H1 (cell line): ENCODE measurements at regions not wholly inside any gene's neighbourhood (a gene's known extent, or its start where the extent isn't known, plus 50 kb on each side); places are given as distances from the start of the nearest gene placed in this dataset.

Experiments
- CTCF ChIA-PET: fragments of 300-600 bp; sonication (Branson Sonifier 250); formaldehyde crosslinking; loops from one replicate; lab custom pipeline; 2021; ENCODE audit not compliant: partially characterized antibody; lab: Charles Lee
- POLR2A ChIA-PET: fragments of 300-600 bp; sonication (Branson Sonifier 250); formaldehyde crosslinking; loops from one replicate; lab custom pipeline; 2021; ENCODE audit warnings: inconsistent platforms; ENCODE audit not compliant: partially characterized antibody; lab: Charles Lee
- DNase-seq, 2 experiments: peaks; one replicate each; pipeline versions ENCODE4 v3.0.0 to v3.0.0-alpha.2; 2010 to 2022; ENCODE audit warnings: low spot score in 2 of 2, low read depth in 1 of 2, mixed read lengths in 1 of 2
- FAIRE-seq: peaks from 2 replicates; lab custom pipeline; 2011; peaks lifted over from hg19 to GRCh38; lab: Jason Lieb, UNC
- H2AFZ ChIP-seq: 2 replicates; pipeline ENCODE4 v1.8.1; 2012; ENCODE audit warnings: low read length, inconsistent platforms
- H2AK5ac ChIP-seq: 2 replicates; pipeline ENCODE4 v1.6.1; 2013; ENCODE audit warnings: low read depth, low read length
- H2BK120ac ChIP-seq: replicated peaks from 2 replicates; pipeline ENCODE3; 2013; ENCODE audit warnings: low read depth, low read length, inconsistent platforms
- H2BK12ac ChIP-seq: 2 replicates; pipeline ENCODE4 v1.6.1; 2013; ENCODE audit warnings: low read depth, low read length
- H2BK15ac ChIP-seq: 2 replicates; pipeline ENCODE4 v1.6.1; 2013; ENCODE audit warnings: low read length
- H2BK20ac ChIP-seq: 2 replicates; pipeline ENCODE4 v1.6.1; 2013; ENCODE audit warnings: low read length
- H2BK5ac ChIP-seq: 2 replicates; pipeline ENCODE4 v1.6.1; 2013; ENCODE audit warnings: low read depth, low read length
- H3K14ac ChIP-seq: 2 replicates; pipeline ENCODE4 v1.6.1; 2013; ENCODE audit warnings: inconsistent platforms; ENCODE audit not compliant: insufficient read length
- H3K18ac ChIP-seq: 2 replicates; pipeline ENCODE4 v1.6.1; 2013; ENCODE audit warnings: low read length; ENCODE audit errors: extremely low read depth
- H3K23ac ChIP-seq: 2 replicates; pipeline ENCODE4 v1.6.1; 2013; ENCODE audit warnings: inconsistent platforms; ENCODE audit not compliant: insufficient read length
- H3K23me2 ChIP-seq: 2 replicates; pipeline ENCODE4 v1.6.1; 2013; ENCODE audit warnings: low read depth, low read length
- H3K27ac ChIP-seq: 2 replicates; pipeline ENCODE4 v1.6.1; 2011; ENCODE audit warnings: low read depth, low read length, inconsistent platforms
- H3K27me3 ChIP-seq, 4 experiments: replicated peaks in 1 of 4; 1 replicate in 1 of 4; 2 replicates in 3 of 4; pipeline versions ENCODE4 v1.6.1 to v1.8.1; 2011 to 2013; ENCODE audit warnings: low read length in 3 of 4, mild to moderate bottlenecking in 3 of 4, inconsistent platforms in 2 of 4, mixed read lengths in 2 of 4, moderate library complexity in 1 of 4; ENCODE audit not compliant: control insufficient read depth in 3 of 4, insufficient read depth in 3 of 4; ENCODE audit errors: extremely low read depth in 1 of 4
- H3K36me3 ChIP-seq, 4 experiments: 2 replicates each; pipeline versions ENCODE4 v1.6.1 to v1.8.1; 2011 to 2013; ENCODE audit warnings: mild to moderate bottlenecking in 4 of 4, low read length in 3 of 4, moderate library complexity in 2 of 4, control low read depth in 1 of 4, inconsistent platforms in 1 of 4; ENCODE audit not compliant: insufficient read depth in 4 of 4, control insufficient read depth in 2 of 4
- H3K4ac ChIP-seq: replicated peaks from 2 replicates; pipeline ENCODE3; 2013; ENCODE audit warnings: low read length, low read depth, mixed read lengths, inconsistent platforms; ENCODE audit not compliant: insufficient read length
- H3K4me1 ChIP-seq, 4 experiments: replicated peaks in 1 of 4; 1 replicate in 1 of 4; 2 replicates in 3 of 4; pipeline versions ENCODE4 v1.6.1 to v1.8.1; 2011 to 2013; ENCODE audit warnings: low read length in 3 of 4, inconsistent platforms in 2 of 4, mixed read lengths in 1 of 4; ENCODE audit not compliant: insufficient read depth in 4 of 4, control insufficient read depth in 3 of 4
- H3K4me2 ChIP-seq, 2 experiments: 2 replicates each; pipeline versions ENCODE4 v1.6.1 to v1.8.1; 2011 to 2013; ENCODE audit warnings: low read depth in 2 of 2, low read length in 2 of 2, control low read depth in 1 of 2, inconsistent platforms in 1 of 2, mild to moderate bottlenecking in 1 of 2; ENCODE audit not compliant: insufficient read depth in 1 of 2
- H3K4me3 ChIP-seq, 4 experiments: fragments of 200-600, 300-600 bp in 1 of 4; sonication (generic), shearing (Covaris generic), sonication (Bioruptor Twin) in 1 of 4; 2 replicates each; pipeline versions ENCODE4 v1.5.1 to v1.8.1; 2011 to 2016; ENCODE audit warnings: low read length in 4 of 4, low read depth in 3 of 4, control low read depth in 2 of 4, inconsistent platforms in 2 of 4, mild to moderate bottlenecking in 2 of 4, mixed read lengths in 1 of 4, moderate library complexity in 1 of 4; ENCODE audit not compliant: insufficient read depth in 2 of 4; ENCODE audit errors: extremely low read depth in 1 of 4
- H3K56ac ChIP-seq: replicated peaks from 2 replicates; pipeline ENCODE3; 2013; ENCODE audit warnings: low read depth, mild to moderate bottlenecking, mixed read lengths, low read length, inconsistent platforms; ENCODE audit not compliant: insufficient read length
- H3K79me1 ChIP-seq: 2 replicates; pipeline ENCODE4 v1.6.1; 2013; ENCODE audit warnings: low read depth, low read length, control low read depth
- H3K79me2 ChIP-seq, 2 experiments: 2 replicates each; pipeline versions ENCODE4 v1.6.1 to v1.8.1; 2012 to 2013; ENCODE audit warnings: low read length in 2 of 2, mild to moderate bottlenecking in 2 of 2, inconsistent platforms in 1 of 2; ENCODE audit not compliant: insufficient read depth in 2 of 2, control insufficient read depth in 1 of 2
- H3K9ac ChIP-seq, 4 experiments: replicated peaks in 1 of 4; 1 replicate in 1 of 4; 2 replicates in 3 of 4; pipeline versions ENCODE4 v1.6.1 to v1.8.1; 2011 to 2013; ENCODE audit warnings: low read depth in 3 of 4, low read length in 3 of 4, control low read depth in 2 of 4, mild to moderate bottlenecking in 2 of 4, moderate library complexity in 2 of 4, inconsistent platforms in 1 of 4; ENCODE audit errors: extremely low read depth in 1 of 4
- H3K9me3 ChIP-seq, 2 experiments: 2 replicates each; pipeline versions ENCODE4 v1.6.1 to v1.8.1; 2012 to 2013; ENCODE audit warnings: mild to moderate bottlenecking in 2 of 2, moderate library complexity in 2 of 2, control low read depth in 1 of 2, inconsistent platforms in 1 of 2, low read depth in 1 of 2, low read length in 1 of 2, mixed read lengths in 1 of 2; ENCODE audit not compliant: insufficient read depth in 2 of 2
- H4K20me1 ChIP-seq, 2 experiments: replicated peaks in 1 of 2; 2 replicates each; pipeline versions ENCODE3 to v1.8.1; 2011 to 2013; ENCODE audit warnings: inconsistent platforms in 2 of 2, low read length in 2 of 2, mild to moderate bottlenecking in 1 of 2; ENCODE audit not compliant: insufficient read depth in 2 of 2, control insufficient read depth in 1 of 2
- H4K5ac ChIP-seq: 2 replicates; pipeline ENCODE4 v1.6.1; 2013; ENCODE audit warnings: low read length, low read depth, mixed read lengths, inconsistent platforms; ENCODE audit not compliant: insufficient read length
- H4K8ac ChIP-seq: 2 replicates; pipeline ENCODE4 v1.8.0; 2013; ENCODE audit warnings: mild to moderate bottlenecking, moderate library complexity, low read length, inconsistent platforms; ENCODE audit not compliant: insufficient read depth; ENCODE audit errors: extremely low read depth
- H4K91ac ChIP-seq: replicated peaks from 2 replicates; pipeline ENCODE3; 2013; ENCODE audit warnings: low read length, mixed read lengths, inconsistent platforms; ENCODE audit not compliant: insufficient read length
- CBX5 ChIP-seq: fragments of 300-800, 300-1000 bp; sonication (generic); IDR thresholded peaks from 2 replicates; pipeline ENCODE4 v1.7.1; 2016; ENCODE audit warnings: antibody characterized with exemption, low read length, low read depth
- CTCF ChIP-seq, 3 experiments: IDR thresholded peaks; 1 replicate in 2 of 3; 2 replicates in 1 of 3; pipeline versions ENCODE4 v1.5.1 to v1.6.1; 2011; ENCODE audit warnings: low read length in 3 of 3, mild to moderate bottlenecking in 3 of 3, inconsistent platforms in 2 of 3, low read depth in 1 of 3, moderate library complexity in 1 of 3; ENCODE audit not compliant: insufficient read depth in 1 of 3; ENCODE audit errors: control extremely low read depth in 1 of 3
- JUN ChIP-seq: IDR thresholded peaks from 2 replicates; pipeline ENCODE4 v1.6.1; 2011; ENCODE audit warnings: low read depth, mild to moderate bottlenecking, improper control_type of control experiment, low read length
- KDM1A ChIP-seq: fragments of 200-600, 300-600 bp; sonication (generic); IDR thresholded peaks from 2 replicates; pipeline ENCODE4 v1.7.1; 2016; ENCODE audit warnings: mild to moderate bottlenecking, low read length, borderline replicate concordance
- PHF8 ChIP-seq: fragments of 200-600 bp; sonication (generic); conservative IDR thresholded peaks from 2 replicates; pipeline ENCODE4 v1.7.1; 2012; ENCODE audit warnings: low read depth, mild to moderate bottlenecking, inconsistent platforms, low read length, moderate library complexity
- POLR2AphosphoS5 ChIP-seq: IDR thresholded peaks from 2 replicates; pipeline ENCODE4 v1.6.1; 2011; ENCODE audit warnings: low read depth, low read length
- POU5F1 ChIP-seq: IDR thresholded peaks from 2 replicates; pipeline ENCODE4 v1.6.1; 2011; ENCODE audit warnings: low read depth, mild to moderate bottlenecking, low read length, moderate library complexity
- RAD21 ChIP-seq, 2 experiments: IDR thresholded peaks in 1 of 2; conservative IDR thresholded peaks in 1 of 2; 2 replicates each; pipeline ENCODE4 v1.6.1; 2011; ENCODE audit warnings: low read depth in 2 of 2, low read length in 2 of 2, improper control_type of control experiment in 1 of 2, inconsistent platforms in 1 of 2, mild to moderate bottlenecking in 1 of 2, moderate library complexity in 1 of 2
- SAP30 ChIP-seq: fragments of 300-600 bp; sonication (generic); IDR thresholded peaks from 2 replicates; pipeline ENCODE4 v1.7.1; 2012; ENCODE audit warnings: low read length, moderate library complexity, mild to moderate bottlenecking, inconsistent platforms; ENCODE audit not compliant: insufficient read depth, insufficient replicate concordance
- SIX5 ChIP-seq: IDR thresholded peaks from 2 replicates; pipeline ENCODE4 v1.6.1; 2011; ENCODE audit warnings: mild to moderate bottlenecking, low read depth, low read length
- SP4 ChIP-seq: IDR thresholded peaks from 2 replicates; pipeline ENCODE4 v1.6.1; 2012; ENCODE audit warnings: low read length, inconsistent platforms
- SUZ12 ChIP-seq: fragments of 200-600 bp; sonication (generic); IDR thresholded peaks from 2 replicates; pipeline ENCODE4 v1.6.1; 2012; ENCODE audit warnings: mild to moderate bottlenecking, inconsistent platforms, low read length, moderate library complexity, mixed read lengths
- WGBS, 2 experiments: shearing (Covaris generic) in 1 of 2; methylation state at CpG; one replicate each; pipeline versions ENCODE4 v1.1.6 to v1.1.7; 2013 to 2015; ENCODE audit warnings: low lambda C conversion rate in 2 of 2, mixed read lengths in 2 of 2, inconsistent platforms in 1 of 2, low coverage in 1 of 2, missing lambda C conversion rate in 1 of 2; ENCODE audit not compliant: insufficient replicate concordance in 2 of 2, insufficient coverage in 1 of 2, insufficient read length in 1 of 2; ENCODE audit errors: extremely low coverage in 1 of 2, missing lambda C conversion rate in 1 of 2; 5-methylcytosine and 5-hydroxymethylcytosine counted together

DNA sequence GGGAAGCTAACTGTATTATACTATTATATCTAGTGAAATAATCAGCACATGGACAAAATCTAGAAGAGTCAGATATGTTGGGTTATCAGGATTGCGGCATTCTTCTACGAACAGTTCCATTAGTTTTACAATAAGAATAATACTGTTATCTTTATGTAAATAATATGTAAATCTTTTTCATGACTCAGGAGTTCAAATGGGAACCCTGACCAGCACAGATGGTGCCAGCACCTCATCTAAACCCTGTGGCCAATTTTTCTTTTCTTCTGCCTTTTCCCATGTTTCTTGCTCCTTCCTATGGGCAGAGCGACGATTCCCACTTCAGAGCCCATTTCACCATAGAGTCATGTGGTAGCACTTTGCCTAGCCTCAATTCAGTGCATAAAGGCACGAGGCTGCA lies 68.4 kb upstream of the CYP2D6 start:
- Histone ChIP-seq H3K23me2 (no peaks in the 10 kb centered on the region), H2AFZ (no peak overlapping the region), H3K4me1 (peaks cover 0 to 8% (median 3%) of the 10 kb centered on the region in 4 experiments; a peak in 6 of 7 replicates), H3K56ac (no peak overlapping the region), H3K4ac (no peak overlapping the region), H3K79me1 (peaks cover 17% of the 10 kb centered on the region), H4K8ac (no peak overlapping the region), H2BK5ac (no peak overlapping the region), H3K9ac (no peak overlapping the region), H3K4me3 (no peak overlapping the region), H2BK120ac (no peak overlapping the region), H4K5ac (no peak overlapping the region), H4K20me1 (peaks cover 19 to 28% of the 10 kb centered on the region in 2 experiments), H2AK5ac (no peak overlapping the region), H3K23ac (no peak overlapping the region), H3K36me3 (no peaks in the 10 kb centered on the region), H3K79me2 (peaks cover 4 to 93% of the 10 kb centered on the region in 2 experiments; a peak in 3 of 4 replicates), H2BK15ac (no peak overlapping the region), H3K18ac (no peak overlapping the region), H4K91ac (no peak overlapping the region), H2BK12ac (no peak overlapping the region), H3K27me3 (no peaks in the 10 kb centered on the region), H3K9me3 (no peaks in the 10 kb centered on the region), H3K4me2 (no peak overlapping the region), H3K14ac (no peak overlapping the region), H2BK20ac (no peak overlapping the region), H3K27ac (no peak overlapping the region)
- FAIRE-seq, result no peak
- ChIA-PET POLR2A (no interaction called here), CTCF (no interaction called here)
- DNase-seq, result no peak
- 90% methylated on average over 5 of the region's 5 CpGs; no CpG with 5 or more reads in 1 of the 2 experiments for WGBS, 2 experiments
- no peak for TF ChIP-seq JUN
- TF ChIP-seq PHF8, result no peak
- TF ChIP-seq SUZ12, result no peak
- no peak for TF ChIP-seq CBX5
- no peak for TF ChIP-seq POLR2AphosphoS5
- no peak for TF ChIP-seq POU5F1
- TF ChIP-seq CTCF (IDR thresholded peaks at IDR 0.05; ENCODE audit: control extremely low read depth in 1 of 3, insufficient read depth in 1 of 3, low read depth in 1 of 3, low read length in 3 of 3), result no peak
- no peak for TF ChIP-seq RAD21 (IDR thresholded peaks at IDR 0.05 in 1 of 2, conservative IDR thresholded peaks at IDR 0.05 in 1 of 2; ENCODE audit: low read depth in 2 of 2, low read length in 2 of 2)
- no peak for TF ChIP-seq KDM1A
- TF ChIP-seq SIX5, result no peak
- TF ChIP-seq SP4, result no peak
- no peak for TF ChIP-seq SAP30
